ENCODE measurements at regions not wholly inside any gene's neighbourhood (a gene's known extent, or its start where the extent isn't known, plus 50 kb on each side); places are given as distances from the start of the nearest gene placed in this dataset.

DNA sequence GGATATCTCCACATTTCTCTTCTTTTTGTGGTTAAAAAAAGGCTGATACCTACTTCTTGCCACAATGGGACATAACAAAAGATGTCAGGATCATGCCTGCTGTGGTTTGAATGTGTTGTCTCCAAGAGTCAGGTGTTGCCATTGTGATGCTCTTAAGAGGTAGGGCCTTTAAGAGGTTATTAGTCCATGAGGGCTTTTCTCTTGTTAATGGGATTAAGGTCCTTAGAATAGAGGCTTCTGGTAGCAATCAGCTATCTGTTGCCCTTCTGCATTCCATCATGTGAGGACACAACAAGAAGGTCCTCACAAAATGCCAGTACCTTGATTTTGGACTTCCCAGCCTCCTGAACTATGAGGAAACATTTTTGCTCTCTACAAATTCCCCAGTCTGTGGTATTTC lies 191.4 kb downstream of the GBA3 start:
- TF ChIP-seq POLR2A (IDR thresholded peaks at IDR 0.05) = no peak
- TF ChIP-seq, protein P1, sequence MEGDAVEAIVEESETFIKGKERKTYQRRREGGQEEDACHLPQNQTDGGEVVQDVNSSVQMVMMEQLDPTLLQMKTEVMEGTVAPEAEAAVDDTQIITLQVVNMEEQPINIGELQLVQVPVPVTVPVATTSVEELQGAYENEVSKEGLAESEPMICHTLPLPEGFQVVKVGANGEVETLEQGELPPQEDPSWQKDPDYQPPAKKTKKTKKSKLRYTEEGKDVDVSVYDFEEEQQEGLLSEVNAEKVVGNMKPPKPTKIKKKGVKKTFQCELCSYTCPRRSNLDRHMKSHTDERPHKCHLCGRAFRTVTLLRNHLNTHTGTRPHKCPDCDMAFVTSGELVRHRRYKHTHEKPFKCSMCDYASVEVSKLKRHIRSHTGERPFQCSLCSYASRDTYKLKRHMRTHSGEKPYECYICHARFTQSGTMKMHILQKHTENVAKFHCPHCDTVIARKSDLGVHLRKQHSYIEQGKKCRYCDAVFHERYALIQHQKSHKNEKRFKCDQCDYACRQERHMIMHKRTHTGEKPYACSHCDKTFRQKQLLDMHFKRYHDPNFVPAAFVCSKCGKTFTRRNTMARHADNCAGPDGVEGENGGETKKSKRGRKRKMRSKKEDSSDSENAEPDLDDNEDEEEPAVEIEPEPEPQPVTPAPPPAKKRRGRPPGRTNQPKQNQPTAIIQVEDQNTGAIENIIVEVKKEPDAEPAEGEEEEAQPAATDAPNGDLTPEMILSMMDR (IDR thresholded peaks at IDR 0.05) = no peak
